ENCODE measurements at regions not wholly inside any gene's neighbourhood (a gene's known extent, or its start where the extent isn't known, plus 50 kb on each side); places are given as distances from the start of the nearest gene placed in this dataset.

DNA sequence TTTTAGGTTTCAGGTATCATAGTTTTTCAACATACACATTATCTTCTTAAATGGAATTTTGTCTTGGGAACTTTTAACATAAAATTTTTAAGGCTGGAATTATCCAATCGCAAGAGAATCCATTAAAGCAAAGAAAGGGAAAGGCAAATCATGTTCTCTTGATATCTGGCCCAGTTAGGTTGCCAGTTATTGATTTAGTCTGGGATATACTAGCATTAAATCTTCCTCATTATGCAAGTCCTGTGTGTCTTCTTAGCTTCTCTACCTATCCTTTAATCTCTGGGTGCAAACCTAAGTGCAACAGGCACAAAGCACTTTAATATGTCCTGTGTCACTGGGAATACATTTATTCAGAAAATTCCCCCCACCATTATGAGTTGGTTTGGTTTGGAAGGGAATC is 75.4 kb upstream of the CNTLN start:
- H3K9me3 ChIP-seq (ENCODE audit: control insufficient read depth, insufficient read depth, low read depth, low read length), result no peaks in the 10 kb centered on the region
- H3K27me3 ChIP-seq (ENCODE audit: control insufficient read depth, insufficient read depth, low read length), result no peaks in the 10 kb centered on the region
- H3K4me1 ChIP-seq (ENCODE audit: control insufficient read depth, extremely low read depth, insufficient read depth, low read length), result no peaks in the 10 kb centered on the region
- H4K20me1 ChIP-seq (ENCODE audit: control insufficient read depth, extremely low read depth, insufficient read depth, low read length), result no peaks in the 10 kb centered on the region
- no peaks in the 10 kb centered on the region for H3K79me2 ChIP-seq (ENCODE audit: control insufficient read depth, insufficient read depth, low read length)
- no peak overlapping the region for H3K4me2 ChIP-seq (ENCODE audit: extremely low read depth, insufficient read depth, low read length)
- no peak overlapping the region for H3K9ac ChIP-seq (ENCODE audit: insufficient read depth, low read length)
- no peak overlapping the region for H2AFZ ChIP-seq (ENCODE audit: low read length)
- TF ChIP-seq EZH2 (IDR thresholded peaks at IDR 0.05; ENCODE audit: low read length, missing control alignments) (no peak), CTCF (conservative IDR thresholded peaks at IDR 0.05 in 1 of 2, IDR thresholded peaks at IDR 0.05 in 1 of 2; ENCODE audit: low read depth in 1 of 2, low read length in 2 of 2) (no peak)
- H3K36me3 ChIP-seq (ENCODE audit: control insufficient read depth, insufficient read depth, low read length), result no peaks in the 10 kb centered on the region
- no peak overlapping the region for H3K27ac ChIP-seq (ENCODE audit: insufficient read depth, low read length)
- H3K4me3 ChIP-seq (replicated peaks in 1 of 4; ENCODE audit: control extremely low read depth in 1 of 4, insufficient read depth in 1 of 4, low read depth in 3 of 4, low read length in 4 of 4), result no peak overlapping the region
- no peak for DNase-seq (ENCODE audit: low read depth in 2 of 2)

GRCh38 chr9:17057729-17058128 is 77.1 kb upstream of the CNTLN start:
- H3K4me1 ChIP-seq (ENCODE audit: control insufficient read depth, extremely low read depth, insufficient read depth, low read length), result no peaks in the 10 kb centered on the region
- no peaks in the 10 kb centered on the region for H3K79me2 ChIP-seq (ENCODE audit: control insufficient read depth, insufficient read depth, low read length)
- no peak overlapping the region for H3K27ac ChIP-seq (ENCODE audit: insufficient read depth, low read length)
- H3K36me3 ChIP-seq (ENCODE audit: control insufficient read depth, insufficient read depth, low read length), result no peaks in the 10 kb centered on the region
- H3K27me3 ChIP-seq (ENCODE audit: control insufficient read depth, insufficient read depth, low read length), result no peaks in the 10 kb centered on the region
- H4K20me1 ChIP-seq (ENCODE audit: control insufficient read depth, extremely low read depth, insufficient read depth, low read length), result no peaks in the 10 kb centered on the region
- TF ChIP-seq CTCF (conservative IDR thresholded peaks at IDR 0.05 in 1 of 2, IDR thresholded peaks at IDR 0.05 in 1 of 2; ENCODE audit: low read depth in 1 of 2, low read length in 2 of 2) (no peak), EZH2 (IDR thresholded peaks at IDR 0.05; ENCODE audit: low read length, missing control alignments) (no peak)
- H3K9me3 ChIP-seq (ENCODE audit: control insufficient read depth, insufficient read depth, low read depth, low read length), result no peaks in the 10 kb centered on the region
- no peak overlapping the region for H3K4me3 ChIP-seq (replicated peaks in 1 of 4; ENCODE audit: control extremely low read depth in 1 of 4, insufficient read depth in 1 of 4, low read depth in 3 of 4, low read length in 4 of 4)
- H3K4me2 ChIP-seq (ENCODE audit: extremely low read depth, insufficient read depth, low read length), result no peak overlapping the region
- H2AFZ ChIP-seq (ENCODE audit: low read length), result no peak overlapping the region
- no peak for DNase-seq (ENCODE audit: low read depth in 2 of 2)
- H3K9ac ChIP-seq (ENCODE audit: insufficient read depth, low read length), result no peak overlapping the region

DNA sequence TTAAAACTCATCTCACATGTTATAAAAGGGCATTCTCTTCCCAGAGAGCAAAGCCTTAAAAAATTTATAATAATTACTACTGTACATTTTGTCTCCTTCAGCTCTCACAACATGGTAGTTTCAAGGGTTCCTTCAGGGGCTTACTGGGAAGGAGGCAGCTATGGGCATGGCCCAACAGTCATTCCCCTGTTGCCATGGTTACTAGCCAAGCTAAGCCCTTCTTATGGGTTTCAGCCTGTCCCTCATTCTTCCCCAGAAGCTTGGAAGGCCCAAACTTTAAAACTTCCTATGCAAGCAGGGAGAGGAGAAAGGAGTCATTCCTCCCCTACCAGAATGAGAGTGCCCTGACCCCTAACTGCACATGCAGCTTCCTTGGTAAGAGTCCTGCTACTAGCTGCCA is 82.2 kb upstream of the CNTLN start:
- Histone ChIP-seq H3K27me3 (ENCODE audit: control insufficient read depth, insufficient read depth, low read length) (no peaks in the 10 kb centered on the region), H4K20me1 (ENCODE audit: control insufficient read depth, extremely low read depth, insufficient read depth, low read length) (no peaks in the 10 kb centered on the region), H3K4me2 (ENCODE audit: extremely low read depth, insufficient read depth, low read length) (no peak overlapping the region), H3K36me3 (ENCODE audit: control insufficient read depth, insufficient read depth, low read length) (no peaks in the 10 kb centered on the region), H3K4me3 (replicated peaks in 1 of 4; ENCODE audit: control extremely low read depth in 1 of 4, insufficient read depth in 1 of 4, low read depth in 3 of 4, low read length in 4 of 4) (no peak overlapping the region), H2AFZ (ENCODE audit: low read length) (no peak overlapping the region), H3K9ac (ENCODE audit: insufficient read depth, low read length) (no peak overlapping the region), H3K27ac (ENCODE audit: insufficient read depth, low read length) (no peak overlapping the region), H3K4me1 (ENCODE audit: control insufficient read depth, extremely low read depth, insufficient read depth, low read length) (no peaks in the 10 kb centered on the region), H3K79me2 (ENCODE audit: control insufficient read depth, insufficient read depth, low read length) (no peaks in the 10 kb centered on the region), H3K9me3 (ENCODE audit: control insufficient read depth, insufficient read depth, low read depth, low read length) (no peaks in the 10 kb centered on the region)
- DNase-seq (ENCODE audit: low read depth in 2 of 2), result no peak
- TF ChIP-seq EZH2 (IDR thresholded peaks at IDR 0.05; ENCODE audit: low read length, missing control alignments), result no peak
- no peak for TF ChIP-seq CTCF (conservative IDR thresholded peaks at IDR 0.05 in 1 of 2, IDR thresholded peaks at IDR 0.05 in 1 of 2; ENCODE audit: low read depth in 1 of 2, low read length in 2 of 2)

Measured in fibroblast of lung (primary cell).